Suprapubic skin (tissue), 3 donors: ENCODE measurements at regions not wholly inside any gene's neighbourhood (a gene's known extent, or its start where the extent isn't known, plus 50 kb on each side); places are given as distances from the start of the nearest gene placed in this dataset.

ENCODE experiments used
- CTCF ChIP-seq, 2 donors: fragments of 200-600 bp in 1 of 2; fragments of 450-650 bp in 1 of 2; sonication (generic) in 1 of 2; IDR thresholded peaks; one replicate each; pipeline ENCODE4 v1.5.1; 2016 to 2019; ENCODE audit warnings: antibody characterized with exemption in 2 of 2, mild to moderate bottlenecking in 1 of 2, moderate library complexity in 1 of 2
- EP300 ChIP-seq: sonication (generic); formaldehyde crosslinking; IDR thresholded peaks from one replicate; pipeline ENCODE4 v1.6.1; 2017; ENCODE audit warnings: antibody characterized with exemption
- POLR2A ChIP-seq, 2 donors: fragments of 450-650 bp; IDR thresholded peaks; one replicate each; pipeline ENCODE4 v1.6.1; 2017; ENCODE audit warnings: antibody characterized with exemption in 2 of 2, mild to moderate bottlenecking in 2 of 2, moderate library complexity in 2 of 2

DNA sequence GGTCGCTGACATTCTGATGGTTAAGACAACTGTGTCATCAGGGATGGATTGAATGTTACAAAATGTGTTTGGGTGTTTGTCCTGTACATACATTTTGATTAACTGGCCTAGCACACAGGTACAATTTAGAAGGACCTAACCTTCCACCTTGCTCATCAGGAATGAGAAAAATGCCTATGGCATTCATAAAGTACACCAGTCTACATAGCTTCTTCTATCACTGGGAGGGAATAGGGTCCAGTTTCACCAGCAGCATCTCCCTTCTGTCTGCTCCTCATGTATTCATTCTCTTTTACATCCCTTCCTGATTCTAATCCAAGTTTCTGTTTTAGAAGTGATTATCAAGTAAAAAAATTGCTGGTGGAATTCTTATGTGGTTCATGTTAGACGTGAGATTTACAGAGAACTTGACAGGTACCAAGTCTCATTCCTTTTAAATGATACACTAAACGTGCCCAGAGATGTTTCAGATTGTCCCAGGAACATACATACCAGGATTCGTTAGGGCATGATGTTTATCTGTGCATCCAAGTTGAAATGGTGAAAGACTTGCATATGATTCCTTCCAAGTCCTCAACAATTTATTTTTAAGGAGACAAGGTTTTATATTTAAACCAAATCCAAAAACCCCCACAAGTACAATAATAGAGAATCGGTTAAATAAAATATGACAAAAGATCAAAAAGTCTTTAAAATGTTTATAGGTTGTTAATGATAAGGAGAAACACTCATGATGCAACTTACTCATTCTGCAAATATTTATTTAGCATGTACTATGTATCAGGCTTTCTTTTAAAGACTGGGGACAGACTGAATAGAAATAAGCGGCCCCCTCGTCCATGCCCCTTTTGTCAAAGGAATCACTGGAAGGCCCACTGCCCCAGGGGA, 359.1 kb downstream of the ZNF674 start:
- TF ChIP-seq POLR2A (IDR thresholded peaks at IDR 0.05) (no peak), CTCF (IDR thresholded peaks at IDR 0.05) (no peak), EP300 (no peak)
